ENCODE measurements at regions not wholly inside any gene's neighbourhood (a gene's known extent, or its start where the extent isn't known, plus 50 kb on each side); places are given as distances from the start of the nearest gene placed in this dataset.
A peak's percentile ranks its signal among the peaks of the same experiment; 100 is the strongest.
"Not testable (repeated sequence)": the region's sequence is repeated elsewhere in the genome, so short reads cannot be mapped to it uniquely, and the experiment has no call there.

DNA sequence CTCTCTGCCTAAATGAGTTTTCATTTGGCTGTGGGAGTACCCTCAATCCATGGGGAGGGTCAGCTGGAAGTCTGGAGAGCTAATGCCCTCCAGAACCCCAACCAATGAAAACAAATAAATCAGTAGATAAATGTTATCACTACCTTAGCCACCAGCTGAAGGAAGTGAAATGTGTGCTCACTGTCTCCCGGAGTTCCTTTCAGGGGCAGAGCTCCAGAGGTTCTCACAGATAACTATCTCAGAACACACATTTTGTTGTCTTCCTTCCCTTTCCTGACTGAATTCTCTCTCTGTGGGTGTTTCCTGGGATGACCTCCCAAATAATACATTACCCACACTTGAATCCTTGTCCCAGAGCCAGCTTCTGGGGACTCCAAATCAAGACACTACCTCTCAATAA lies 779.6 kb downstream of the DIAPH3 start:
- DNase-seq (ENCODE audit: low read depth), result no peak
- in situ Hi-C loops (cut with HindIII; ENCODE audit: low pct_unique_long_range_greater_than_20kb, low sequenced_read_pairs), result no loop called here

DNA sequence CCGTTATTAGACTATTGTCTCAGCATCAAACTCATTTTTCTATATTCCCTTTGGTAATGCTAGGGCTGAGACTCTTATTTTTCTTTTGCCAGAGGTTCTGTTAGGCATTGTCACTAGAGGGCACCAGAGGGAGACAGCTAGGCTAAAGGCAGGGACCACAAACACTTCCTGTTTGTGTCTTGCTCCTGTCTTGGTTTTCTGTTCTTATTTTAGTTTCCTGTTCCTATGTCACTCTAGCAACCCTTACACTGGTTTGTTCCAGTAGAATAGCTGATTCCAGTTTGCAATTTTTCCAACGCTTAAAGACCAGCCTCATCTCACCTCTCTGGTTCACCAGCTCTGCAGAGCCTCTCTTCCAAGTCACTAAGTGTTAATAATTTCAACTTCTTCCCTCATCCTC lies 772.0 kb downstream of the DIAPH3 start:
- peak; percentile 36 for DNase-seq (ENCODE audit: low read depth)
- in situ Hi-C loops (cut with HindIII; ENCODE audit: low pct_unique_long_range_greater_than_20kb, low sequenced_read_pairs), result no loop called here

DNA sequence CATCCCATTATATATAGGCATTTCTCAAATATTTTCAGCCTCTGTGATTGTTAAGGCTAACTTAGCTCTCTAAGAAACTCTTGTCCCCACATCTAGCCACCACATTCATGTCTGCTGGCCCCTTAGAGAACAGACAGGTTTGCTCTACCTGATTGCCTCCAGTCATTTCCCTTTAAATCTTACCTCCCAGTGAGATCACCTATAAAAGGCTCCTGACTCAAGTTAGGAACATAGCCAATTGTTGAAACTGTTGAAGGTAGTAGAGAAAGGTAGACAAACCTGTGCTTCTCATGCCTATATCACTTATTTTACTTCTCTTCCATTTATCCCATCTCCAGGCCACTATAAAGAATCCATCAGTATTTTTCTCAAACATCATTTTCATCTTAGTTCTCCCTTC lies 771.4 kb downstream of the DIAPH3 start:
- DNase-seq (ENCODE audit: low read depth), result no peak
- in situ Hi-C loops (cut with HindIII; ENCODE audit: low pct_unique_long_range_greater_than_20kb, low sequenced_read_pairs), result no loop called here

DNA sequence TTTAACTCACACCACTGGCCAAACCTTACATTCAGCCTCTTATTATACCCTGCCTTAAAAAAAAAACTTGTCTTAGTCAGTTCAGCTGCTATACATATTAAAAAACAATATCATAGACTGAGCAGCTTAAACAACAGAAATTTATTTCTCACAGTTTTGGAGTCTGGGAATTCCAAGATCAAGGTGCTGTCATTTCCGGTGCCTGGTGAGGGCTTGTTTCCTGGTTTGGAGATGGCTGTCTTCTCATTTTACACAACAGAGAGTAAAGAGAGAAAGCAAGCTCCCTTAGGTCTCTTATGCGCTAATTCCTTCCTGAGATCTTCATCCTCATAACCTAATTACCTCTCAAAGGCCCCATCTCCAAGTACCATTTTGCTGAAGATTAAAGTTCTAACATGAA lies 769.2 kb downstream of the DIAPH3 start:
- in situ Hi-C loops (cut with HindIII; ENCODE audit: low pct_unique_long_range_greater_than_20kb, low sequenced_read_pairs), result no loop called here
- DNase-seq (ENCODE audit: low read depth), result no peak

DNA sequence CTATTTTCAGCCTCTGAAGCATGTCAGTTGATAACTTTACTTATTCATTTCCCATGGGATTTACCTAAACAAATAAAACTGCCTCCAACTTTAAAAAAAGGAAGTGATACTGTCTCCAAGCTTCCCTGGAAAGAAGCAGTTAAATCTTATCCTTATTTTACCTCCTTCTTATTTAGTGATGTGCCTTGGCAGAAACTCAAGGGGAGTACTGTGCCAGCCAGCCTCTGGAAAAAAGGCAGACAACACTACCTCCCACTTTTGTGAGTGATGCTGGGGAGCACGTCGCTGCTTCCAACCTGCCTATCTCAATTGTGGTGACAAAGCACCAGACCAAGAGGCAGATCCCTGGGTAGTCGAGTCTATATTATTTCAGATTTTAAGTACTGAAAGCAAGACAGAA lies 765.6 kb downstream of the DIAPH3 start:
- DNase-seq (ENCODE audit: low read depth), result no peak
- in situ Hi-C loops (cut with HindIII; ENCODE audit: low pct_unique_long_range_greater_than_20kb, low sequenced_read_pairs), result no loop called here

DNA sequence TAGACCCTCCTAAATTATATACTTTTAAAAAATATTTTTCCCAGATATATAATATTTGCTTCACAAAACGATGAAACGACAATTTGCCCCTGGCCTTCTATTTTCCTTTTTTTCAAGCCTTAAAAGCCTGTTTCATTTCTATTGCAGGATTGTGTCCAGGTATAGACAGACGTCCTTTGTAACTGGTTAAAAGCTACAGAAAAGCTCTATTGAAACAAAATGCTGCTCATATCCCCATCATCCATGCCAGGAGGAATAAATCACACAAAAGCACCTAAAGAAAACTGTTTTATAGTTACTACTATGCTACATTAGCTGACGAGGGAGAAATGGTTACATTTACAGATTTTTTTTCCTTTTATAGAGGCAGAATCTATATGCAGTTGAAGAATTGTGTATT lies 765.1 kb downstream of the DIAPH3 start:
- in situ Hi-C loops (cut with HindIII; ENCODE audit: low pct_unique_long_range_greater_than_20kb, low sequenced_read_pairs), result no loop called here

DNA sequence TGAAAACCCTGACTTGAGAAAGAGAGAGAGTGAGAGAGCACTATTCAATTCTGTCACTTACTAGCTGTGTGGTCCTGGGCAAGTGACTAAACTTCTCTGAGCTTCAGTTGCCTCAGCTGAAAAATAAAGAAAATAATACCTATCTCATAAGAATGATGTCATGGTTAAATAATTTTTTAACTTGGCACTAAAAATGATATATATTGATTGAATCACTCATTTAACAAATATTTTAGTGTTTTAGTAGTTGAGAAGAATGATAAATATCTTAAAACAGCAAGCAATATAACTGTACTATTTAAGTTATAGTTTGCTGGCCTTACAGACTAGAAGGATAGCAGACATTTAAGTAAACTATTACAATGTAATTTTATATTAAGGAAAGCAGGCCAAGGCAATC lies 764.2 kb downstream of the DIAPH3 start:
- in situ Hi-C loops (cut with HindIII; ENCODE audit: low pct_unique_long_range_greater_than_20kb, low sequenced_read_pairs), result no loop called here
- DNase-seq (ENCODE audit: low read depth), result no peak

More for the DNA sequence above, 765.1 kb downstream of the DIAPH3 start:
- DNase-seq (ENCODE audit: low read depth), result no peak

DNA sequence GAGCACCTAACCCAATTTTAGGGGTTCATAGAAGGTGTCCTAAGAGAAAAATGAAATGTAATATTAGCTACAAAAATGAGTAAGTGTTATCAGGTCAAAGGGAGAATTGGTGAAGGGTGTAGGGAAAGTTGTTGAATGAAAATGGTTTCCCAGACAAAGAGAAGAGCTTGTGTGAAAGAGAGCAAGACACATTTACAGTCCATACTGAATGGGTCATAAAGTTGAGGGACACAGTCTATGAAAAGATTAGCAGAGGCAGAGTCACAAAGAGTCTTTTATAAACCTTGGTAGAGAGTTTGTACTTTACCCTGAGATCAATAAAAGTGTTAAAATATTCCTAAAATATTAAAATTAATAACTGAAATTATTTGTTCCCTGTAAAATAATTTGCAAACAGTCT lies 759.4 kb downstream of the DIAPH3 start:
- in situ Hi-C loops (cut with HindIII; ENCODE audit: low pct_unique_long_range_greater_than_20kb, low sequenced_read_pairs), result no loop called here

DNA sequence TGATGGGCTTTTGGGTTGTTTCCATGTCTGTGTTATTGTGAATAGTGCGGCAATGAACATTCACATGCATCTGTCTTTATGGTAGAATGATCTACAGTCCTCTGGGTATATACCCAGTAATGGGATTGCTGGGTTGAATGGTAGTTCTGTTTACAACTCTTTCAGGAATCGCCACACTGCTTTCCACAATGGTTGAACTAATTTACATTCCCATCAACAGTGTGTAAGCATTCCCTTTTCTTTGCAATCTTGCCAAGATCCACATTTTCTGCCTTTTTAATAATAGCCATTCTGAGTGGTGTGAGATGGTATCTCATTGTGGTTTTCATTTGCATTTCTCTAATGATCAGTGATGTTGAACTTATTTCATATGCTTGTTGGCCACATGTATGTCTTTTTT lies 756.5 kb downstream of the DIAPH3 start:
- in situ Hi-C loops (cut with HindIII; ENCODE audit: low pct_unique_long_range_greater_than_20kb, low sequenced_read_pairs); DNase-seq (ENCODE audit: low read depth): not testable (repeated sequence)

More for the DNA sequence above, 759.4 kb downstream of the DIAPH3 start:
- no peak for DNase-seq (ENCODE audit: low read depth)

DNA sequence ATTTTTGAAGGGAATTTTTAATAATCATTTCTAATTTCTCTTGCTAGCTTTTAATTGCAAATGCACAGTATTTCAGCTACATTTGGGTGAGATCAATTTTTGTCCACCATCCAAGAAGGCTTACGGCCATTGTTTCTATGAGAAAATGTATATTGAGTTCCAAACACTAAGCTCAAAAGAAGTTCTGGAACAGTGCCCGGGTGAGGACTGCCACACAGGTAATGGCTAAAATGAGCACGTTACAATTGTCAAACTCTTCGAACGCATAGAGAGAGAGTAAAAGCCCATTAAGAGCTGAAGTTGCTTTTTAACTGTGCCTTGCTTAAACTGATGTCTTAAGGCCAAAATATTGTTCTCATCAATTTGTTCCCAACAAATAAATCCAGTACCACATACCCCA lies 755.0 kb downstream of the DIAPH3 start:
- no peak for DNase-seq (ENCODE audit: low read depth)
- in situ Hi-C loops (cut with HindIII; ENCODE audit: low pct_unique_long_range_greater_than_20kb, low sequenced_read_pairs), result no loop called here

DNA sequence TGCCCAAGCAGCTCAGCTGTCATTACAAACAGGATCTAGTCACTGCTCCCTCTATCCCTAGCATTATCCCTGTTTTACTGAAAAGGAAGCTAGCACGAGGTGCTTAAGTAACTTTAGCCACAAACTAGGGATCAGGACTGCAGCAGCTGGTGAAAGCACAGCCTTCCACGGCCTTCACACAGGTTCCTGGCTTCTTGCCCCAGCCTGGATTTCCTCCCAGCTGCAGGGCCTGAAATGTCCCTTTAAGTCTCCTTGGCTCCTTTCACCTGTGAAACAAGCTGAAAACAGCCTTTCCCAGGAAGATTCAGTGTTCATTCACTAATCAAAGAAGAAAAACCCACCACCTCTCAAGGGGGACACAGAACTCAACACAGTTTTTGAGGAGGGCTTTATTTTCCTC lies 754.5 kb downstream of the DIAPH3 start:
- no peak for DNase-seq (ENCODE audit: low read depth)
- in situ Hi-C loops (cut with HindIII; ENCODE audit: low pct_unique_long_range_greater_than_20kb, low sequenced_read_pairs), result no loop called here

DNA sequence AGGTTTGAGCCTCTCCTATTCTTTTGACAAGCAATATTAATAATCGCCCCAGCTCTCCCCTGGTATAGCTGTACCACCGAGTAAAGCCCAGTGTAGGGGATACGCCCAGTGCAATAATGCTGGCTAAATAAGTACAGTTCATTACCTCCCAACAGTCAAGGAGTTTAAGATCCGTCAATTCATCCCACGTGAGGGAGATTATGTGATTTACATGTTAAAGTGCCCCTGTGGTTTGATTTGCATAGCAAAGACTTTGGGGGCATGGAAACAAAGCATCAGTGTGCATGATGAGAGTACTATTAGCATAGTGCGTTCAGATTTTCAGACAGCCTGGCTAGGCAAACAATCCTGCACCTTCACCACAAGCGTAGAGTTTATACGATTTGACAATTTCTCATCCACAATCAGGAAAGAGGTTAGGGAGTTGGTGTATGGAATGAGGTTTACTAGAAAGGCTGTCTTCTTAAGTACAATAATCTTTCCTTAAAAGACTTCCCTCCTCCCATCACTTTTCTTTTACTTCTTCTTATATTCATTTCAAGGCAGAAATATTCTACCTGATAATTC lies 754.0 kb downstream of the DIAPH3 start:
- in situ Hi-C loops (cut with HindIII; ENCODE audit: low pct_unique_long_range_greater_than_20kb, low sequenced_read_pairs), result no loop called here
- DNase-seq (ENCODE audit: low read depth), result no peak

DNA sequence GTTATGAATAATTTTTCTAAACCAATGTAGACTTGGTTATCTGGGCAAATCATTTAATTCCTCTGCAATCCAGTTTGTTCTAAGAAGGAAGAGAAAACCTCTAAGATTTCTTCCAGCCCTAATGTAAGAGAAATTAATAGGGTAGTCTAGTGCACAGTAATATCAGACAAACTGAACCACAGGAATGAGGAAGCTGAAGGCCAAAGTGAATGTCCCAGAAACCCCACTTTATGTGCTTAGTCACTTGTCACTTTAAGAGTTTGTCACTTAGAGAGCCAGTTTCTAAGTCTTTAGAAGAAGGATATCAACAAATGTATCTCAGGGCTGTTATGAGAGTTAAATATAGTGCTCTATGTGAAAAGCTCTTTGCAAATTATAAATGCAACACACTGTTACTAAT lies 750.6 kb downstream of the DIAPH3 start:
- in situ Hi-C loops (cut with HindIII; ENCODE audit: low pct_unique_long_range_greater_than_20kb, low sequenced_read_pairs), result no loop called here
- no peak for DNase-seq (ENCODE audit: low read depth)

DNA sequence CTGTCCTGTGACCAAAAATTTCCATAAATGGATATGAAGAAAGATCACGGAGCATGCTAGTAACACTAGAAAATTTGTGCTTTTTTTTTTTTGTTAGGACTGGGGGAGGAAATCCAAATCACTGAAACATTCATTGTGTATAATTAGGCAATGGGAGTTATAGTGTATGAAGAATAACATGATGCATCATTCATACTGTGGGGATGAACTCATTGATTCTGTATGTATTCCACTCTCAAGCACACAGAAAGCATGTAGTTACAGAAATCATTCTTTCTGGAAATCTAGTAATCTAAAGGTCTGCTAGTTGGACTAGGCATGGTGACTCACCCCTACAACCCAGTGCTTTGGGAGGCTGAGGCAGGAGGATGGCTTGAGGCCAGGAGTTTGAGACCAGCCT lies 749.7 kb downstream of the DIAPH3 start:
- no peak for DNase-seq (ENCODE audit: low read depth)
- in situ Hi-C loops (cut with HindIII; ENCODE audit: low pct_unique_long_range_greater_than_20kb, low sequenced_read_pairs), result no loop called here

DNA sequence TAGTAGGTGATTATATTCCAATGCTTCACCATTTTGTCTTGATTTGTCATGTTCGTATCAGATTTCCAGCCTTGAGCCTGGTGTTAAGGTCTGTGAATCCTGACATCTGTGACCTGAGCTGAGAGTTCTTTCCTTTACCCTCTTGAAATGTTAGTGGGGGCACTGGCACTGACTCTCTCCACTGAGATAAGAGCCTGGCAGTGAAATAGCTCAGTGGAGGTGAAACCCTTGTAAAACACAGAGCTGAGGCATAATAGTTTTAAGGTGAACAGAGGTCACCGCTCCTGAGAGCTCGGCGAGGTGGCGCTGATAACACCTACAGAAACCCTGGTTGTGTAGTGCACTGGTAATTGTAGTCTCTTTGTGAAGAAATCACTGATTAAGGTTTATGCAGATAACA lies 748.2 kb downstream of the DIAPH3 start:
- no peak for DNase-seq (ENCODE audit: low read depth)
- in situ Hi-C loops (cut with HindIII; ENCODE audit: low pct_unique_long_range_greater_than_20kb, low sequenced_read_pairs), result no loop called here

DNA sequence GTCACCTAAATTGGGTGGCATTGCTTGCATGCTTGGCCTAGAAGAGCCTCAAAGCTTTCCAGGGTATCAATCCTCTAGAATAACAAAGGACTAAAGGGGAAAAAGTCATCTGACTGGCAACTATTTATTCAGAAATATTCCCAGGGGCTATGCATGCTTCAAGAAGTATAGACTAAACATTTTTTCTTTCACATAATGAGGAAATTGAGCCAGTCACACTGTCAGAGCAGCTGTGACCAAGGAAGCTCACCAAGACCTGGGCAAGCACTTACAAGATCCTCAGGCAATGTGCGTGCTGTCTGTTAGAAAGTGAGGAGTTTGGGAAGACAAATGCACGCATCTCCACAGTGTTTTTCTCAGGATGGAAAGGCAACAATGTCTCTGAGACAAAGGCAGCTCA lies 747.2 kb downstream of the DIAPH3 start:
- in situ Hi-C loops (cut with HindIII; ENCODE audit: low pct_unique_long_range_greater_than_20kb, low sequenced_read_pairs), result no loop called here
- no peak for DNase-seq (ENCODE audit: low read depth)

DNA sequence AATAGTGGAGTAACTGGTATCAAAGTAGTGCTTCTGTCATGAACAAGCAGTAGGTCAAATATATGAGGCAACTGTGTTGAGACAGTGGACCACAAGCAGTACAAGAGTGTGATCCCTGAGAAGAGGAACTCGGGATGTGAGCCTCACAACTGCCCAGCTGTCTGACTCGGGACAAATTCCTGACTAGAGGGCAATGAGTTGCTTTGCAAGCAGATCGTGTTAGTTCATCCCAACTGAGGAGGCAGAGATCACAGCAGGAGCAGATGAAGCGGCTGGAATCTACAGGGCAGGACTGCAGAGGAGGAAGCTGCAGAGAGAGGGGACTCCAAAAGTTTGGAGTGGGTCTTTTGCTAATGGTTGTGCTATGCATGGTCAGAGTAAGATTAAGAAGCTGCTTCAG lies 741.1 kb downstream of the DIAPH3 start:
- in situ Hi-C loops (cut with HindIII; ENCODE audit: low pct_unique_long_range_greater_than_20kb, low sequenced_read_pairs), result no loop called here
- DNase-seq (ENCODE audit: low read depth), result no peak

DNA sequence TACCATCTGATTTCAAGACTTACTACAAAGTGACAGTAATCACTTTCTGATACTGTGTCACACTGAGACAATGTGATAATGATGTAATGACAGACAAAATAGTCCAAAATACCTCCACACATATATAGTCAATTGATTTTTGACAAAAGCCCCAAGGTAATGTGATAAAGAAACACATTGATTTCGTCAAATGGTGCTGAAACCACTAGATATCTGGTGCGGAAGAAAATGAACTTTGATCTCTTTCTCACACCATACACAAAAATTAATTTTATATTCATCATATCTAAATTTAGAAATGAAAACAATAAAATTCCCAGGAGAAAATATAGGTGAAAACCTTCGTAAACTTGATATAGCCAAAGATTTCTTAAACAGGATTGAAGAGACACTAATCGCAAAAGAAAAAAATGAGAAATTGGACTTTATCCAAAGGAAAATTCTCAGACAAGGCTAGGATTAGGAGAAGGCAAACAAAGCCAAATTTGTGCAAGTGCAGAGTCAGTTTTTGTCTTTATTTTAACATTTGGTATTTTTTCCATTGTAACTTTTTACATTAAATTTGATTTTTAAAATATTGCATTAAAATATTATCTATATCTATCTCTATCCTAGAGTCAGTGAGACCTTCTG lies 739.9 kb downstream of the DIAPH3 start:
- no peak for DNase-seq (ENCODE audit: low read depth)
- in situ Hi-C loops (cut with HindIII; ENCODE audit: low pct_unique_long_range_greater_than_20kb, low sequenced_read_pairs), result no loop called here

DNA sequence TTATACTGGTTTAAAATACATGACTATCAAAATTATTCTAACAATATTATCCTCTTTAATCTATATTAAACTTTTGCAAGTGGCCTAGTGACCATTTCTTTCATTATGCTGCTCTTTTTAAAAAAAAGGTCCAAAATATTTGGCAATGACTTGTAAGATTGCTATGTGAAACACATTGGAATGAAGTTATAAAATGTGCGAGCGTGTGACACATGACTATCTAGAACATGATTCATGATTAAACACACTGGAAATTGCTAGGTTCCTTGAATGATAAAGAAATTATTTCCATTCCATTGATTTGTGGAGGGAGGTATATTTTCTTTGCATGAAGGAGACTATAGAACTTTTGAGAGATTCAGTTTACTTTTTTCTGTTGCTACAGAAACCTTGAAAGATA lies 739.1 kb downstream of the DIAPH3 start:
- in situ Hi-C loops (cut with HindIII; ENCODE audit: low pct_unique_long_range_greater_than_20kb, low sequenced_read_pairs), result no loop called here
- no peak for DNase-seq (ENCODE audit: low read depth)

DNA sequence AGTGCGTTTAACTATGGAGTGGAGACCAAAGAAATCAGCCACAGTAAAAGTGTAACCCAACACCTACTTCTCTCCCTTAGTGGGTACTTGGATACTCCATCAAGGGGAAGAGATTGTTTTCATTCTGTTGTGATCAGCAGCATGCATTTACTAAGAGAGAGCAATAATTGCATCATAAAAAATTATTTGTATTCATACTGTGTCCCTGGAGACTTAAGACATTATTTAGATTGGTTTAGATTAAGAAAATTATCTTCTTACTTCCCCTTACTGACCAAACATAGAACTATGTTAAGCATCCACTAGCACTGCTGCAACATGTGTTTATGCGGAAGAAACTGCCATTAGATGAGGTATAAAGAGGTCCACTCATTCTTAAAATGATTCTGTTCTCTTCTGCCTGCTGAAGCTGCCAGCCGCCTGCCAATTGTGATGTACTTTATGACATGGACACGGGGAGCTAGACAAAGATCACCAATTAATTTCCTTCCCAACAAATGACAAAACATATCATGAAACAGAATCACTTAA lies 738.5 kb downstream of the DIAPH3 start:
- in situ Hi-C loops (cut with HindIII; ENCODE audit: low pct_unique_long_range_greater_than_20kb, low sequenced_read_pairs), result no loop called here
- no peak for DNase-seq (ENCODE audit: low read depth)

Data from Caki2 (cell line).